ENCODE measurements at regions not wholly inside any gene's neighbourhood (a gene's known extent, or its start where the extent isn't known, plus 50 kb on each side); places are given as distances from the start of the nearest gene placed in this dataset.

GRCh38 chr10:46229144-46229563, 57.6 kb upstream of the ANTXRL start:
- DNase-seq: no peak

GRCh38 chr10:46230615-46231014, 56.2 kb upstream of the ANTXRL start:
- no peak for DNase-seq

GRCh38 chr10:46231087-46231486, 55.7 kb upstream of the ANTXRL start:
- DNase-seq: no peak

GRCh38 chr10:46232084-46232483, 54.7 kb upstream of the ANTXRL start:
- DNase-seq: no peak

- DNase-seq: no peak
These were observed 54.1 kb upstream of the ANTXRL start for GRCh38 chr10:46232666-46233065.

GRCh38 chr10:46233181-46233580, 53.6 kb upstream of the ANTXRL start:
- DNase-seq: no peak

- no peak for DNase-seq
These were observed 52.8 kb upstream of the ANTXRL start for GRCh38 chr10:46234026-46234425.

GRCh38 chr10:46234431-46235060, 52.3 kb upstream of the ANTXRL start:
- no peak for DNase-seq

GRCh38 chr10:46235705-46236545, 50.9 kb upstream of the ANTXRL start:
- no peak for DNase-seq

GRCh38 chr10:46236546-46236887, 50.3 kb upstream of the ANTXRL start:
- DNase-seq: no peak

GRCh38 chr10:46236941-46237681, 49.7 kb upstream of the ANTXRL start:
- no peak for DNase-seq

All from NCI-H2081 (cell line).